H1 (cell line): ENCODE measurements at regions not wholly inside any gene's neighbourhood (a gene's known extent, or its start where the extent isn't known, plus 50 kb on each side); places are given as distances from the start of the nearest gene placed in this dataset.

ENCODE experiments used
- CTCF ChIA-PET: fragments of 300-600 bp; sonication (Branson Sonifier 250); formaldehyde crosslinking; loops from one replicate; lab custom pipeline; 2021; ENCODE audit not compliant: partially characterized antibody; lab: Charles Lee
- POLR2A ChIA-PET: fragments of 300-600 bp; sonication (Branson Sonifier 250); formaldehyde crosslinking; loops from one replicate; lab custom pipeline; 2021; ENCODE audit warnings: inconsistent platforms; ENCODE audit not compliant: partially characterized antibody; lab: Charles Lee
- DNase-seq, 2 experiments: peaks; one replicate each; pipeline versions ENCODE4 v3.0.0 to v3.0.0-alpha.2; 2010 to 2022; ENCODE audit warnings: low spot score in 2 of 2, low read depth in 1 of 2, mixed read lengths in 1 of 2
- FAIRE-seq: peaks from 2 replicates; lab custom pipeline; 2011; peaks lifted over from hg19 to GRCh38; lab: Jason Lieb, UNC
- H2AFZ ChIP-seq: 2 replicates; pipeline ENCODE4 v1.8.1; 2012; ENCODE audit warnings: low read length, inconsistent platforms
- H2AK5ac ChIP-seq: 2 replicates; pipeline ENCODE4 v1.6.1; 2013; ENCODE audit warnings: low read depth, low read length
- H2BK120ac ChIP-seq: replicated peaks from 2 replicates; pipeline ENCODE3; 2013; ENCODE audit warnings: low read depth, low read length, inconsistent platforms
- H2BK12ac ChIP-seq: 2 replicates; pipeline ENCODE4 v1.6.1; 2013; ENCODE audit warnings: low read depth, low read length
- H2BK15ac ChIP-seq: 2 replicates; pipeline ENCODE4 v1.6.1; 2013; ENCODE audit warnings: low read length
- H2BK20ac ChIP-seq: 2 replicates; pipeline ENCODE4 v1.6.1; 2013; ENCODE audit warnings: low read length
- H2BK5ac ChIP-seq: 2 replicates; pipeline ENCODE4 v1.6.1; 2013; ENCODE audit warnings: low read depth, low read length
- H3K14ac ChIP-seq: 2 replicates; pipeline ENCODE4 v1.6.1; 2013; ENCODE audit warnings: inconsistent platforms; ENCODE audit not compliant: insufficient read length
- H3K18ac ChIP-seq: 2 replicates; pipeline ENCODE4 v1.6.1; 2013; ENCODE audit warnings: low read length; ENCODE audit errors: extremely low read depth
- H3K23ac ChIP-seq: 2 replicates; pipeline ENCODE4 v1.6.1; 2013; ENCODE audit warnings: inconsistent platforms; ENCODE audit not compliant: insufficient read length
- H3K23me2 ChIP-seq: 2 replicates; pipeline ENCODE4 v1.6.1; 2013; ENCODE audit warnings: low read depth, low read length
- H3K27ac ChIP-seq: 2 replicates; pipeline ENCODE4 v1.6.1; 2011; ENCODE audit warnings: low read depth, low read length, inconsistent platforms
- H3K27me3 ChIP-seq, 4 experiments: replicated peaks in 1 of 4; 1 replicate in 1 of 4; 2 replicates in 3 of 4; pipeline versions ENCODE4 v1.6.1 to v1.8.1; 2011 to 2013; ENCODE audit warnings: low read length in 3 of 4, mild to moderate bottlenecking in 3 of 4, inconsistent platforms in 2 of 4, mixed read lengths in 2 of 4, moderate library complexity in 1 of 4; ENCODE audit not compliant: control insufficient read depth in 3 of 4, insufficient read depth in 3 of 4; ENCODE audit errors: extremely low read depth in 1 of 4
- H3K36me3 ChIP-seq, 4 experiments: 2 replicates each; pipeline versions ENCODE4 v1.6.1 to v1.8.1; 2011 to 2013; ENCODE audit warnings: mild to moderate bottlenecking in 4 of 4, low read length in 3 of 4, moderate library complexity in 2 of 4, control low read depth in 1 of 4, inconsistent platforms in 1 of 4; ENCODE audit not compliant: insufficient read depth in 4 of 4, control insufficient read depth in 2 of 4
- H3K4ac ChIP-seq: replicated peaks from 2 replicates; pipeline ENCODE3; 2013; ENCODE audit warnings: low read length, low read depth, mixed read lengths, inconsistent platforms; ENCODE audit not compliant: insufficient read length
- H3K4me1 ChIP-seq, 4 experiments: replicated peaks in 1 of 4; 1 replicate in 1 of 4; 2 replicates in 3 of 4; pipeline versions ENCODE4 v1.6.1 to v1.8.1; 2011 to 2013; ENCODE audit warnings: low read length in 3 of 4, inconsistent platforms in 2 of 4, mixed read lengths in 1 of 4; ENCODE audit not compliant: insufficient read depth in 4 of 4, control insufficient read depth in 3 of 4
- H3K4me2 ChIP-seq, 2 experiments: 2 replicates each; pipeline versions ENCODE4 v1.6.1 to v1.8.1; 2011 to 2013; ENCODE audit warnings: low read depth in 2 of 2, low read length in 2 of 2, control low read depth in 1 of 2, inconsistent platforms in 1 of 2, mild to moderate bottlenecking in 1 of 2; ENCODE audit not compliant: insufficient read depth in 1 of 2
- H3K4me3 ChIP-seq, 4 experiments: fragments of 200-600, 300-600 bp in 1 of 4; sonication (generic), shearing (Covaris generic), sonication (Bioruptor Twin) in 1 of 4; 2 replicates each; pipeline versions ENCODE4 v1.5.1 to v1.8.1; 2011 to 2016; ENCODE audit warnings: low read length in 4 of 4, low read depth in 3 of 4, control low read depth in 2 of 4, inconsistent platforms in 2 of 4, mild to moderate bottlenecking in 2 of 4, mixed read lengths in 1 of 4, moderate library complexity in 1 of 4; ENCODE audit not compliant: insufficient read depth in 2 of 4; ENCODE audit errors: extremely low read depth in 1 of 4
- H3K56ac ChIP-seq: replicated peaks from 2 replicates; pipeline ENCODE3; 2013; ENCODE audit warnings: low read depth, mild to moderate bottlenecking, mixed read lengths, low read length, inconsistent platforms; ENCODE audit not compliant: insufficient read length
- H3K79me1 ChIP-seq: 2 replicates; pipeline ENCODE4 v1.6.1; 2013; ENCODE audit warnings: low read depth, low read length, control low read depth
- H3K79me2 ChIP-seq, 2 experiments: 2 replicates each; pipeline versions ENCODE4 v1.6.1 to v1.8.1; 2012 to 2013; ENCODE audit warnings: low read length in 2 of 2, mild to moderate bottlenecking in 2 of 2, inconsistent platforms in 1 of 2; ENCODE audit not compliant: insufficient read depth in 2 of 2, control insufficient read depth in 1 of 2
- H3K9ac ChIP-seq, 4 experiments: replicated peaks in 1 of 4; 1 replicate in 1 of 4; 2 replicates in 3 of 4; pipeline versions ENCODE4 v1.6.1 to v1.8.1; 2011 to 2013; ENCODE audit warnings: low read depth in 3 of 4, low read length in 3 of 4, control low read depth in 2 of 4, mild to moderate bottlenecking in 2 of 4, moderate library complexity in 2 of 4, inconsistent platforms in 1 of 4; ENCODE audit errors: extremely low read depth in 1 of 4
- H3K9me3 ChIP-seq, 2 experiments: 2 replicates each; pipeline versions ENCODE4 v1.6.1 to v1.8.1; 2012 to 2013; ENCODE audit warnings: mild to moderate bottlenecking in 2 of 2, moderate library complexity in 2 of 2, control low read depth in 1 of 2, inconsistent platforms in 1 of 2, low read depth in 1 of 2, low read length in 1 of 2, mixed read lengths in 1 of 2; ENCODE audit not compliant: insufficient read depth in 2 of 2
- H4K20me1 ChIP-seq, 2 experiments: replicated peaks in 1 of 2; 2 replicates each; pipeline versions ENCODE3 to v1.8.1; 2011 to 2013; ENCODE audit warnings: inconsistent platforms in 2 of 2, low read length in 2 of 2, mild to moderate bottlenecking in 1 of 2; ENCODE audit not compliant: insufficient read depth in 2 of 2, control insufficient read depth in 1 of 2
- H4K5ac ChIP-seq: 2 replicates; pipeline ENCODE4 v1.6.1; 2013; ENCODE audit warnings: low read length, low read depth, mixed read lengths, inconsistent platforms; ENCODE audit not compliant: insufficient read length
- H4K8ac ChIP-seq: 2 replicates; pipeline ENCODE4 v1.8.0; 2013; ENCODE audit warnings: mild to moderate bottlenecking, moderate library complexity, low read length, inconsistent platforms; ENCODE audit not compliant: insufficient read depth; ENCODE audit errors: extremely low read depth
- H4K91ac ChIP-seq: replicated peaks from 2 replicates; pipeline ENCODE3; 2013; ENCODE audit warnings: low read length, mixed read lengths, inconsistent platforms; ENCODE audit not compliant: insufficient read length
- CEBPB ChIP-seq: IDR thresholded peaks from 2 replicates; pipeline ENCODE4 v1.6.1; 2012; ENCODE audit warnings: low read depth, low read length
- EP300 ChIP-seq, 2 experiments: IDR thresholded peaks; 1 replicate in 1 of 2; 2 replicates in 1 of 2; pipeline ENCODE4 v1.6.1; 2011 to 2012; ENCODE audit warnings: low read depth in 2 of 2, low read length in 2 of 2, mild to moderate bottlenecking in 2 of 2, borderline replicate concordance in 1 of 2, inconsistent platforms in 1 of 2, moderate library complexity in 1 of 2
- EZH2 ChIP-seq: fragments of 200-600 bp; sonication (generic); IDR thresholded peaks from 2 replicates; pipeline ENCODE4 v1.7.1; 2012; ENCODE audit warnings: low read depth, mild to moderate bottlenecking, moderate library complexity, low read length, inconsistent platforms; ENCODE audit not compliant: severe bottlenecking
- GTF2F1 ChIP-seq: IDR thresholded peaks from 2 replicates; pipeline ENCODE4 v1.6.1; 2012; ENCODE audit warnings: low read depth, low read length, improper control_type of control experiment, borderline replicate concordance
- TEAD4 ChIP-seq: IDR thresholded peaks from 2 replicates; pipeline ENCODE4 v1.6.1; 2012; ENCODE audit warnings: low read depth, low read length, inconsistent platforms, mixed read lengths
- WGBS, 2 experiments: shearing (Covaris generic) in 1 of 2; methylation state at CpG; one replicate each; pipeline versions ENCODE4 v1.1.6 to v1.1.7; 2013 to 2015; ENCODE audit warnings: low lambda C conversion rate in 2 of 2, mixed read lengths in 2 of 2, inconsistent platforms in 1 of 2, low coverage in 1 of 2, missing lambda C conversion rate in 1 of 2; ENCODE audit not compliant: insufficient replicate concordance in 2 of 2, insufficient coverage in 1 of 2, insufficient read length in 1 of 2; ENCODE audit errors: extremely low coverage in 1 of 2, missing lambda C conversion rate in 1 of 2; 5-methylcytosine and 5-hydroxymethylcytosine counted together

DNA sequence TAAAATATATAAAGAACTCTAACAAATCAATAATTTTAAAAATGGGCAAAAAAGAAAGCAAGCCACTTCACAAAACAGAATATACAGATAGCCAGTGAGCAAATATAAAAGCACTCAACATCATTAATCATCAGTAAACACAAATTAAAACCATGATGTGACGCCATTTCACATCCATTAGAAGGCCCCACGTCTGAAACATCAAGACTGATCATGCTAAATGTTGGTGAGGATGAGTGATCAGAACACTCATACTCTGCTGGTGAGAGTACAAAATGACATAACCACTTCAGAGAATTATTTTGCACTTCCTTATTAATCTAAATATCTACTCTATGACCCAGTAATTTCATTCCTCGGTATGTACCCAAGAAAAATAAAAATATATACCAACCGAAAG is 512.2 kb upstream of the NR5A2 start:
- Histone ChIP-seq H2BK120ac (no peak overlapping the region), H4K8ac (no peak overlapping the region), H4K20me1 (no peaks in the 10 kb centered on the region), H3K18ac (no peak overlapping the region), H3K27ac (no peak overlapping the region), H2AFZ (no peak overlapping the region), H2BK5ac (no peak overlapping the region), H3K56ac (no peak overlapping the region), H3K4me3 (no peak overlapping the region), H3K79me1 (no peaks in the 10 kb centered on the region), H2BK20ac (no peak overlapping the region), H3K27me3 (no peaks in the 10 kb centered on the region), H3K14ac (no peak overlapping the region), H3K4me1 (peaks cover 0 to 6% (median 2%) of the 10 kb centered on the region in 4 experiments; a peak in 2 of 7 replicates), H3K23ac (no peak overlapping the region), H2BK15ac (no peak overlapping the region), H3K9me3 (no peaks in the 10 kb centered on the region), H3K23me2 (no peaks in the 10 kb centered on the region; the same call in 1 of the 2 replicates), H3K79me2 (no peaks in the 10 kb centered on the region), H2BK12ac (no peak overlapping the region), H3K4me2 (no peak overlapping the region), H4K5ac (no peak overlapping the region), H3K4ac (no peak overlapping the region), H2AK5ac (no peak overlapping the region), H3K36me3 (no peaks in the 10 kb centered on the region), H3K9ac (no peak overlapping the region), H4K91ac (no peak overlapping the region)
- DNase-seq (no peak), FAIRE-seq (no peak)
- 69% methylated on average over 4 of the region's 4 CpGs; no CpG with 5 or more reads in 1 of the 2 experiments for WGBS, 2 experiments
- no peak for TF ChIP-seq CEBPB
- TF ChIP-seq GTF2F1: no peak
- TF ChIP-seq TEAD4: no peak
- TF ChIP-seq EZH2: no peak
- no peak for TF ChIP-seq EP300 (IDR thresholded peaks at IDR 0.05; ENCODE audit: borderline replicate concordance in 1 of 2, low read depth in 2 of 2, low read length in 2 of 2)
- ChIA-PET CTCF (no interaction called here), POLR2A (no interaction called here)
